SK-N-SH treated with all-trans-retinoic acid at 6 μM for 48 hours (cell line): ENCODE measurements at regions not wholly inside any gene's neighbourhood (a gene's known extent, or its start where the extent isn't known, plus 50 kb on each side); places are given as distances from the start of the nearest gene placed in this dataset.

Experiments
- CREB5 ChIP-seq: fragments of 250-450 bp; sonication (Bioruptor Pico); IDR thresholded peaks from 2 replicates; pipeline ENCODE4 v1.5.1; 2020; ENCODE audit warnings: low read depth, mild to moderate bottlenecking, moderate library complexity
- CSDC2 ChIP-seq: fragments of 250-450 bp; sonication (Bioruptor Pico); IDR thresholded peaks from 2 replicates; pipeline ENCODE4 v1.5.0; 2020; ENCODE audit warnings: mild to moderate bottlenecking, moderate library complexity
- OSR1 ChIP-seq: fragments of 250-450 bp; sonication (Bioruptor Pico); IDR thresholded peaks from 2 replicates; pipeline ENCODE4 v1.8.0; 2022; ENCODE audit warnings: moderate library complexity, mild to moderate bottlenecking, inconsistent platforms
- PPARA ChIP-seq: fragments of 250-450 bp; sonication (Bioruptor Pico); IDR thresholded peaks from 2 replicates; pipeline ENCODE4 v1.5.0; 2020; ENCODE audit warnings: mild to moderate bottlenecking, borderline replicate concordance
- RARB ChIP-seq: fragments of 250-450 bp; sonication (Bioruptor Pico); IDR thresholded peaks from 2 replicates; pipeline ENCODE4 v1.8.0; 2021; ENCODE audit warnings: mild to moderate bottlenecking, moderate library complexity

GRCh38 chr5:39775797-39776365 lies 351.1 kb upstream of the DAB2 start:
- no peak for TF ChIP-seq CSDC2
- no peak for TF ChIP-seq OSR1 (CRISPR knock-in tag)
- TF ChIP-seq CREB5 (CRISPR knock-in tag): no peak
- TF ChIP-seq PPARA (CRISPR knock-in tag): no peak
- TF ChIP-seq RARB (CRISPR knock-in tag): no peak
